OCI-LY7 (cell line): ENCODE measurements at regions not wholly inside any gene's neighbourhood (a gene's known extent, or its start where the extent isn't known, plus 50 kb on each side); places are given as distances from the start of the nearest gene placed in this dataset.

Experiments
- BruUV-seq: library from RNA; stranded (reverse); fragments of 400-500 nt; replicated peaks from 2 replicates; lab custom pipeline; 2021; lab: Mats Ljungman, UMichigan
- CTCF ChIA-PET: fragments of 300-600 bp; sonication (Branson Sonifier 250); formaldehyde crosslinking; loops from one replicate; lab custom pipeline; 2022; ENCODE audit warnings: antibody characterized with exemption; ENCODE audit not compliant: unreplicated experiment; lab: Charles Lee
- POLR2A ChIA-PET: fragments of 300-600 bp; sonication (Branson Sonifier 250); formaldehyde crosslinking; loops from one replicate; lab custom pipeline; 2022; ENCODE audit warnings: antibody characterized with exemption; lab: Charles Lee
- DNase-seq: peaks from one replicate; pipeline ENCODE4 v3.0.0-alpha.2; 2015; ENCODE audit warnings: low spot score
- H2AFZ ChIP-seq: fragments of 200-600 bp; sonication (generic), shearing (Covaris generic); 2 replicates; pipeline ENCODE4 v1.6.1; 2014; ENCODE audit warnings: mild to moderate bottlenecking, antibody characterized with exemption, low read length, moderate library complexity
- H3K27ac ChIP-seq: fragments of 200-600 bp; sonication (generic); 2 replicates; pipeline ENCODE4 v1.5.1; 2014; ENCODE audit warnings: mixed run types, low read depth, mild to moderate bottlenecking, moderate library complexity, low read length, inconsistent platforms; ENCODE audit not compliant: poor library complexity, severe bottlenecking
- H3K36me3 ChIP-seq: fragments of 200-600 bp; sonication (generic); 2 replicates; pipeline ENCODE4 v1.6.1; 2014; ENCODE audit warnings: mild to moderate bottlenecking, antibody characterized with exemption, low read length, moderate library complexity, mixed read lengths; ENCODE audit not compliant: insufficient read depth
- H3K4me1 ChIP-seq: fragments of 200-600 bp; sonication (generic); 2 replicates; pipeline ENCODE4 v1.5.1; 2014; ENCODE audit warnings: mild to moderate bottlenecking, low read length; ENCODE audit not compliant: insufficient read depth, poor library complexity, severe bottlenecking
- H3K4me2 ChIP-seq: fragments of 200-600 bp; sonication (generic); 2 replicates; pipeline ENCODE4 v1.6.1; 2014; ENCODE audit warnings: mild to moderate bottlenecking, low read length
- H3K4me3 ChIP-seq: fragments of 200-600 bp; sonication (generic); 2 replicates; pipeline ENCODE4 v1.5.1; 2014; ENCODE audit warnings: mild to moderate bottlenecking, low read depth, low read length; ENCODE audit not compliant: poor library complexity, severe bottlenecking
- H3K79me2 ChIP-seq: fragments of 200-600 bp; sonication (generic); 2 replicates; pipeline ENCODE4 v1.6.1; 2016; ENCODE audit warnings: low read depth, mild to moderate bottlenecking, low read length, moderate library complexity, mixed read lengths; ENCODE audit not compliant: insufficient read depth
- H3K9me2 ChIP-seq: fragments of 200-600 bp; sonication (generic); 2 replicates; pipeline ENCODE4 v1.6.1; 2016; ENCODE audit warnings: mild to moderate bottlenecking, low read length, mixed read lengths; ENCODE audit not compliant: insufficient read depth
- H3K9me3 ChIP-seq: fragments of 200-600 bp; sonication (generic); 2 replicates; pipeline ENCODE4 v1.6.1; 2014; ENCODE audit warnings: mild to moderate bottlenecking, mixed run types, low read length, mixed read lengths
- H4K20me1 ChIP-seq: fragments of 200-600 bp; sonication (generic); 2 replicates; pipeline ENCODE4 v1.6.1; 2014; ENCODE audit warnings: mild to moderate bottlenecking, antibody characterized with exemption, low read length, moderate library complexity, mixed read lengths; ENCODE audit not compliant: insufficient read depth
- EZH2phosphoT487 ChIP-seq: fragments of 200-600 bp; sonication (generic); IDR thresholded peaks from 2 replicates; pipeline ENCODE4 v1.6.1; 2018; ENCODE audit warnings: low read depth, borderline replicate concordance, mild to moderate bottlenecking, mixed run types, antibody characterized with exemption, low read length, moderate library complexity, mixed read lengths
- intact Hi-C: fragments of 100-400 bp; cut with micrococcal nuclease; formaldehyde crosslinking; loops from one replicate; pipeline ENCODE4 v1.10.0; 2022; ENCODE audit not compliant: unreplicated experiment
- TF ChIP-seq, protein P1 (sequence below): fragments of 200-600 bp; sonication (generic); conservative IDR thresholded peaks from 2 replicates; pipeline ENCODE4 v1.5.1; 2014; ENCODE audit warnings: mild to moderate bottlenecking, antibody characterized with exemption, low read length, moderate library complexity, mixed read lengths

DNA sequence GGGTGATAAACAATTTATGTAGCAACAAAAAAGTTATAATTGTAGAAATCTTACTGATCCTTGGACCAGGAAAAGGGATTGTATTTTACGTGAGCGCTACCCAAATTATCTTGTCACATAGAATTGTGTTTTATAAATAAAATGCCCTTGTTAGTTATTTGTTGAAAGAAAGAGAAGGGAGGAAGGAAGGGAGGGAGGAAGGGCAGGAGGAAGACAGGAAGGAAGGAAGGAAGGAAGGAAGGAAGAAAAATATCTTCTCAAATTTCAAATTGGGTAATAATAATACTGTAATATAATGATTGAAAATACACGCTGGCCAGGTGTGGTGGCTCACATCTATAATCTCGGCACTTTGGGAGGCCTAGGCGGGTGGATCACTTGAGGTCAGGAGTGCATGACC is 206.2 kb upstream of the TLL1 start:
- POLR2A ChIA-PET: interaction anchor here (0.7 to 1.5 kb wide), 3 partner anchors 10 to 22 kb away, joined by 3 to 6 read pairs (median 5); no protein-coding TSS in a partner anchor
- BruUV-seq: no TSS peak

DNA sequence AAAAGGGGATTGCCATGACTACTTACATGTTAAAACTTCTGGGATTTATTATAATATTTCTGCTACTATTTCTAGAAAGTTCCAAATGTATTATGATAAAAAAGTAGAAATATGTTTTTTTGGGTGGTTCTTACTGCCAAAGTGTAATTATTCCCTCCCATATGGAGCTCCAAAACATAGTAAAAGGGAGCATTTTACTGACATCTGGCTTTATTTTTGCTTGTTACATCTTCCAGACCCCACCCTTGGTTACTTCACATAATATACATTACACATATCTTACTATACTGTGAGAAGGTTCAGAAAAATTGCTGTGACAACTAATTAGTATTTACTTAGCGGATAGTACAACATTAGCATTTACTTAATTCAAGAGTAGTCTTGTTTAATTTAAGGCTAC is 205.1 kb upstream of the TLL1 start:
- ChIA-PET POLR2A (interaction anchor here (0.7 to 1.5 kb wide), 4 partner anchors 9 to 50 kb away, joined by 3 to 7 read pairs (median 6); no protein-coding TSS in a partner anchor), CTCF (no interaction called here)
- Histone ChIP-seq H4K20me1 (no peaks in the 10 kb centered on the region), H3K4me1 (no peaks in the 10 kb centered on the region), H3K9me2 (no peaks in the 10 kb centered on the region), H3K9me3 (no peaks in the 10 kb centered on the region), H3K4me2 (no peak overlapping the region), H3K27ac (no peak overlapping the region), H3K4me3 (no peak overlapping the region), H3K36me3 (no peaks in the 10 kb centered on the region), H2AFZ (no peak overlapping the region), H3K79me2 (no peaks in the 10 kb centered on the region)
- intact Hi-C loops: no loop called here
- no TSS peak for BruUV-seq
- no peak for DNase-seq
- TF ChIP-seq, protein P1, sequence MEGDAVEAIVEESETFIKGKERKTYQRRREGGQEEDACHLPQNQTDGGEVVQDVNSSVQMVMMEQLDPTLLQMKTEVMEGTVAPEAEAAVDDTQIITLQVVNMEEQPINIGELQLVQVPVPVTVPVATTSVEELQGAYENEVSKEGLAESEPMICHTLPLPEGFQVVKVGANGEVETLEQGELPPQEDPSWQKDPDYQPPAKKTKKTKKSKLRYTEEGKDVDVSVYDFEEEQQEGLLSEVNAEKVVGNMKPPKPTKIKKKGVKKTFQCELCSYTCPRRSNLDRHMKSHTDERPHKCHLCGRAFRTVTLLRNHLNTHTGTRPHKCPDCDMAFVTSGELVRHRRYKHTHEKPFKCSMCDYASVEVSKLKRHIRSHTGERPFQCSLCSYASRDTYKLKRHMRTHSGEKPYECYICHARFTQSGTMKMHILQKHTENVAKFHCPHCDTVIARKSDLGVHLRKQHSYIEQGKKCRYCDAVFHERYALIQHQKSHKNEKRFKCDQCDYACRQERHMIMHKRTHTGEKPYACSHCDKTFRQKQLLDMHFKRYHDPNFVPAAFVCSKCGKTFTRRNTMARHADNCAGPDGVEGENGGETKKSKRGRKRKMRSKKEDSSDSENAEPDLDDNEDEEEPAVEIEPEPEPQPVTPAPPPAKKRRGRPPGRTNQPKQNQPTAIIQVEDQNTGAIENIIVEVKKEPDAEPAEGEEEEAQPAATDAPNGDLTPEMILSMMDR: no peak
- TF ChIP-seq EZH2phosphoT487: no peak

More for the DNA sequence above, 206.2 kb upstream of the TLL1 start:
- Histone ChIP-seq H3K4me2 (no peak overlapping the region), H3K79me2 (no peaks in the 10 kb centered on the region), H3K4me1 (no peaks in the 10 kb centered on the region), H4K20me1 (no peaks in the 10 kb centered on the region), H3K27ac (no peak overlapping the region), H2AFZ (no peak overlapping the region), H3K9me2 (no peaks in the 10 kb centered on the region), H3K4me3 (no peak overlapping the region), H3K9me3 (no peaks in the 10 kb centered on the region), H3K36me3 (no peaks in the 10 kb centered on the region)
- no peak for DNase-seq
- no peak for TF ChIP-seq EZH2phosphoT487
- TF ChIP-seq, protein P1: no peak
- intact Hi-C loops: no loop called here
- CTCF ChIA-PET: no interaction called here

DNA sequence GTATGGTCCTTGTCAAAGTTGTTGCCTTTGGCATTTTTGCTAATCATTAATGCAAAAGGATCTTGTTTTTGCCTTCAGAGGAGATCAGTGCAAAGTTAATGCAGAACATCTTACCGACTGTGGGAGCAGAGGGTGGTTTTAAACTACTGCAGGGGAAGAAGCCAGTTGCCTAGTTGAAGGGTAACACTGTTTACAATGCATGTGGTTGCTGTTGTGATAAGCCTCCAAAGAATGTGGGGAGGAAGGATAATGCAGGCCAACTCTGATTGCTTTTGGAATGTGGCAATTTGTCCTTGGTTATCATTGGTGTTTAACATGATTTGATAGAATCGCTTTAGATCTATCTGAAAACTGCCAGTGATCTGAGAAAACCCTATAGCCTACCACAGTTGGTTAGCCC is 204.3 kb upstream of the TLL1 start:
- intact Hi-C loops: no loop called here
- CTCF ChIA-PET: no interaction called here
- H3K4me1 ChIP-seq: no peaks in the 10 kb centered on the region
- TF ChIP-seq, protein P1: no peak
- TF ChIP-seq EZH2phosphoT487: no peak
- BruUV-seq: no TSS peak
- H3K79me2 ChIP-seq: no peaks in the 10 kb centered on the region
- no peak for DNase-seq
- H2AFZ ChIP-seq: no peak overlapping the region
- no peak overlapping the region for H3K4me2 ChIP-seq
- no peaks in the 10 kb centered on the region for H3K9me3 ChIP-seq
- H4K20me1 ChIP-seq: no peaks in the 10 kb centered on the region
- no peaks in the 10 kb centered on the region for H3K9me2 ChIP-seq
- H3K4me3 ChIP-seq: no peak overlapping the region
- POLR2A ChIA-PET: no interaction called here
- no peaks in the 10 kb centered on the region for H3K36me3 ChIP-seq
- H3K27ac ChIP-seq: no peak overlapping the region
